ENCODE measurements at regions not wholly inside any gene's neighbourhood (a gene's known extent, or its start where the extent isn't known, plus 50 kb on each side); places are given as distances from the start of the nearest gene placed in this dataset.

- Histone ChIP-seq H4K20me1 (ENCODE audit: insufficient read depth) (no peaks in the 10 kb centered on the region), H3K27ac (no peak overlapping the region), H3K79me2 (ENCODE audit: low read depth) (no peaks in the 10 kb centered on the region), H3K9me3 (ENCODE audit: insufficient read depth, low read depth) (no peaks in the 10 kb centered on the region), H3K4me2 (no peak overlapping the region), H2AFZ (no peak overlapping the region), H3K27me3 (ENCODE audit: insufficient read depth, low read depth) (no peaks in the 10 kb centered on the region), H3F3A (ENCODE audit: insufficient read depth, low read depth) (no peaks in the 10 kb centered on the region), H3K36me3 (ENCODE audit: low read depth) (no peaks in the 10 kb centered on the region), H3K9me2 (ENCODE audit: insufficient read depth) (no peaks in the 10 kb centered on the region), H3K4me1 (replicated peaks; ENCODE audit: insufficient read depth) (no peaks in the 10 kb centered on the region), H3K4me3 (no peak overlapping the region)
- BruUV-seq (replicated peaks), result no TSS peak
- POLR2A ChIA-PET (ENCODE audit: unreplicated experiment), result no interaction called here
- CTCF ChIA-PET, result no interaction called here
- TF ChIP-seq EZH2 (IDR thresholded peaks at IDR 0.05; ENCODE audit: low read depth) (no peak), CTCF (conservative IDR thresholded peaks at IDR 0.05) (no peak)
- DNase-seq, result no peak
- intact Hi-C loops (cut with micrococcal nuclease; ENCODE audit: unreplicated experiment), result no loop called here
These were observed 754.7 kb upstream of the GYPC start for GRCh38 chr2:125901278-125901677.

GRCh38 chr2:125925891-125926546 is 729.9 kb upstream of the GYPC start:
- no peaks in the 10 kb centered on the region for H4K20me1 ChIP-seq (ENCODE audit: insufficient read depth)
- no peaks in the 10 kb centered on the region for H3K27me3 ChIP-seq (ENCODE audit: insufficient read depth, low read depth)
- ChIA-PET CTCF (no interaction called here), POLR2A (ENCODE audit: unreplicated experiment) (no interaction called here)
- H3F3A ChIP-seq (ENCODE audit: insufficient read depth, low read depth), result no peaks in the 10 kb centered on the region
- H2AFZ ChIP-seq, result no peak overlapping the region
- intact Hi-C loops (cut with micrococcal nuclease; ENCODE audit: unreplicated experiment), result no loop called here
- no peak for DNase-seq
- no peaks in the 10 kb centered on the region for H3K9me2 ChIP-seq (ENCODE audit: insufficient read depth)
- H3K4me2 ChIP-seq, result no peak overlapping the region
- no peaks in the 10 kb centered on the region for H3K4me1 ChIP-seq (replicated peaks; ENCODE audit: insufficient read depth)
- TF ChIP-seq CTCF (conservative IDR thresholded peaks at IDR 0.05) (no peak), EZH2 (IDR thresholded peaks at IDR 0.05; ENCODE audit: low read depth) (no peak)
- H3K79me2 ChIP-seq (ENCODE audit: low read depth), result no peaks in the 10 kb centered on the region
- H3K27ac ChIP-seq, result no peak overlapping the region
- H3K9me3 ChIP-seq (ENCODE audit: insufficient read depth, low read depth), result no peaks in the 10 kb centered on the region
- H3K4me3 ChIP-seq, result no peak overlapping the region
- no peaks in the 10 kb centered on the region for H3K36me3 ChIP-seq (ENCODE audit: low read depth)
- BruUV-seq (replicated peaks), result no TSS peak

- no peaks in the 10 kb centered on the region for H3F3A ChIP-seq (ENCODE audit: insufficient read depth, low read depth)
- H3K4me3 ChIP-seq, result no peak overlapping the region
- BruUV-seq (replicated peaks), result no TSS peak
- H3K27me3 ChIP-seq (ENCODE audit: insufficient read depth, low read depth), result no peaks in the 10 kb centered on the region
- TF ChIP-seq CTCF (conservative IDR thresholded peaks at IDR 0.05), result no peak
- no peak for TF ChIP-seq EZH2 (IDR thresholded peaks at IDR 0.05; ENCODE audit: low read depth)
- intact Hi-C loops (cut with micrococcal nuclease; ENCODE audit: unreplicated experiment), result no loop called here
- ChIA-PET CTCF (no interaction called here), POLR2A (ENCODE audit: unreplicated experiment) (no interaction called here)
- H3K4me2 ChIP-seq, result no peak overlapping the region
- H3K79me2 ChIP-seq (ENCODE audit: low read depth), result no peaks in the 10 kb centered on the region
- no peaks in the 10 kb centered on the region for H3K9me2 ChIP-seq (ENCODE audit: insufficient read depth)
- no peaks in the 10 kb centered on the region for H3K4me1 ChIP-seq (replicated peaks; ENCODE audit: insufficient read depth)
- H3K36me3 ChIP-seq (ENCODE audit: low read depth), result no peaks in the 10 kb centered on the region
- no peaks in the 10 kb centered on the region for H3K9me3 ChIP-seq (ENCODE audit: insufficient read depth, low read depth)
- H3K27ac ChIP-seq, result no peak overlapping the region
- no peaks in the 10 kb centered on the region for H4K20me1 ChIP-seq (ENCODE audit: insufficient read depth)
- no peak for DNase-seq
- H2AFZ ChIP-seq, result no peak overlapping the region
These were observed 720.4 kb upstream of the GYPC start for GRCh38 chr2:125935559-125935958.

All from PC-9 (cell line).